Ishikawa (cell line): ENCODE measurements at regions not wholly inside any gene's neighbourhood (a gene's known extent, or its start where the extent isn't known, plus 50 kb on each side); places are given as distances from the start of the nearest gene placed in this dataset.

Source experiments
- CEBPB ChIP-seq: IDR thresholded peaks from 2 replicates; pipeline ENCODE4 v1.6.1; 2012
- RAD21 ChIP-seq: IDR thresholded peaks from 2 replicates; pipeline ENCODE4 v1.6.1; 2012; ENCODE audit warnings: low read depth
- TF ChIP-seq, protein P1 (sequence below): IDR thresholded peaks from 2 replicates; pipeline ENCODE4 v1.6.1; 2012
- TF ChIP-seq, protein P2 (sequence below): IDR thresholded peaks from 2 replicates; pipeline ENCODE4 v1.6.1; 2012

GRCh38 chr9:10701906-10702305 is 89.1 kb upstream of the PTPRD start:
- TF ChIP-seq, protein P1, sequence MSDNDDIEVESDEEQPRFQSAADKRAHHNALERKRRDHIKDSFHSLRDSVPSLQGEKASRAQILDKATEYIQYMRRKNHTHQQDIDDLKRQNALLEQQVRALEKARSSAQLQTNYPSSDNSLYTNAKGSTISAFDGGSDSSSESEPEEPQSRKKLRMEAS: no peak
- TF ChIP-seq RAD21 (no peak), CEBPB (no peak)
- TF ChIP-seq, protein P2, sequence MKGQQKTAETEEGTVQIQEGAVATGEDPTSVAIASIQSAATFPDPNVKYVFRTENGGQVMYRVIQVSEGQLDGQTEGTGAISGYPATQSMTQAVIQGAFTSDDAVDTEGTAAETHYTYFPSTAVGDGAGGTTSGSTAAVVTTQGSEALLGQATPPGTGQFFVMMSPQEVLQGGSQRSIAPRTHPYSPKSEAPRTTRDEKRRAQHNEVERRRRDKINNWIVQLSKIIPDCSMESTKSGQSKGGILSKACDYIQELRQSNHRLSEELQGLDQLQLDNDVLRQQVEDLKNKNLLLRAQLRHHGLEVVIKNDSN: no peak
